ENCODE measurements at regions not wholly inside any gene's neighbourhood (a gene's known extent, or its start where the extent isn't known, plus 50 kb on each side); places are given as distances from the start of the nearest gene placed in this dataset.

- DNase-seq (ENCODE audit: low spot score): no peak
Observed at GRCh38 chr12:86445356-86445755, 189.2 kb upstream of the MGAT4C start.

GRCh38 chr12:86435053-86435452 is 178.9 kb upstream of the MGAT4C start:
- DNase-seq (ENCODE audit: low spot score): no peak

- DNase-seq (ENCODE audit: low spot score): no peak
Observed at GRCh38 chr12:86429824-86430223, 173.6 kb upstream of the MGAT4C start.

- no peak for DNase-seq (ENCODE audit: low spot score)
Observed at GRCh38 chr12:86421333-86421732, 165.1 kb upstream of the MGAT4C start.

- DNase-seq (ENCODE audit: low spot score): no peak
Observed at GRCh38 chr12:86414201-86414600, 158.0 kb upstream of the MGAT4C start.

GRCh38 chr12:86411710-86412109 is 155.5 kb upstream of the MGAT4C start:
- no peak for DNase-seq (ENCODE audit: low spot score)

GRCh38 chr12:86407620-86408208 is 151.5 kb upstream of the MGAT4C start:
- DNase-seq (ENCODE audit: low spot score): no peak

GRCh38 chr12:86389949-86390348 is 133.8 kb upstream of the MGAT4C start:
- DNase-seq (ENCODE audit: low spot score): no peak

- no peak for DNase-seq (ENCODE audit: low spot score)
Observed at GRCh38 chr12:86387591-86388145, 131.5 kb upstream of the MGAT4C start.

- peak; percentile 91 for DNase-seq (ENCODE audit: low spot score)
Observed at GRCh38 chr12:86383759-86384158, 127.6 kb upstream of the MGAT4C start.

GRCh38 chr12:86379337-86379736 is 123.1 kb upstream of the MGAT4C start:
- DNase-seq (ENCODE audit: low spot score): no peak

GRCh38 chr12:86376052-86376451 is 119.9 kb upstream of the MGAT4C start:
- peak; percentile 54 for DNase-seq (ENCODE audit: low spot score)

GRCh38 chr12:86373813-86374212 is 117.6 kb upstream of the MGAT4C start:
- DNase-seq (ENCODE audit: low spot score): no peak

GRCh38 chr12:86367137-86367536 is 110.9 kb upstream of the MGAT4C start:
- no peak for DNase-seq (ENCODE audit: low spot score)

- DNase-seq (ENCODE audit: low spot score): peak; percentile 7
Observed at GRCh38 chr12:86349196-86349595, 93.0 kb upstream of the MGAT4C start.

- no peak for DNase-seq (ENCODE audit: low spot score)
Observed at GRCh38 chr12:86333955-86334522, 77.8 kb upstream of the MGAT4C start.

GRCh38 chr12:86331457-86331856 is 75.3 kb upstream of the MGAT4C start:
- no peak for DNase-seq (ENCODE audit: low spot score)

- no peak for DNase-seq (ENCODE audit: low spot score)
Observed at GRCh38 chr12:86331012-86331411, 74.8 kb upstream of the MGAT4C start.

- no peak for DNase-seq (ENCODE audit: low spot score)
Observed at GRCh38 chr12:86312232-86312631, 56.0 kb upstream of the MGAT4C start.
